GM19324 (cell line): ENCODE measurements at regions not wholly inside any gene's neighbourhood (a gene's known extent, or its start where the extent isn't known, plus 50 kb on each side); places are given as distances from the start of the nearest gene placed in this dataset.

Source experiments
- ATAC-seq: cut with Tn5 transposase; IDR thresholded peaks from one replicate; pipeline ENCODE4 v1.9.1; 2021; ENCODE audit warnings: mild to moderate bottlenecking, moderate library complexity; ENCODE audit not compliant: unreplicated experiment, low FRiP score

DNA sequence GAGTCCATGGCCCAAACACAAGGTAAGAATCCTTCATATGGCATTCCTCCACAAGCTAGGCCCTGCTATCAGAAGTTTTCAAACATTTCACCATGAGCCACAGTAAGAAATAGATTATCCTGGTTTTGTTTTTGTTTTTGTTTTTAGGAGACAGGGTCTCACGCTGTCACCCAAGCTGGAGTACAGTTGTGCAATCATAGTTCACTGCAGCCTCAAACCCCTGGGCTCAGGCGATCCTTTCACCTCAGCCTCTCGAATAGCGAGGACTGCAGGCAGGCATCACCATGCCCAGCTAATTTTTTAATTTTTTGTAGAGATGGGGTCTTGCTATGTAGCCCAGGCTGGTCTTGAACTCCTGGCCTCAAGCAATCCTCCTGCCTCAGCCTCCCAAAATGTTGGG lies 218.8 kb downstream of the TOMM20 start:
- ATAC-seq, result no peak

DNA sequence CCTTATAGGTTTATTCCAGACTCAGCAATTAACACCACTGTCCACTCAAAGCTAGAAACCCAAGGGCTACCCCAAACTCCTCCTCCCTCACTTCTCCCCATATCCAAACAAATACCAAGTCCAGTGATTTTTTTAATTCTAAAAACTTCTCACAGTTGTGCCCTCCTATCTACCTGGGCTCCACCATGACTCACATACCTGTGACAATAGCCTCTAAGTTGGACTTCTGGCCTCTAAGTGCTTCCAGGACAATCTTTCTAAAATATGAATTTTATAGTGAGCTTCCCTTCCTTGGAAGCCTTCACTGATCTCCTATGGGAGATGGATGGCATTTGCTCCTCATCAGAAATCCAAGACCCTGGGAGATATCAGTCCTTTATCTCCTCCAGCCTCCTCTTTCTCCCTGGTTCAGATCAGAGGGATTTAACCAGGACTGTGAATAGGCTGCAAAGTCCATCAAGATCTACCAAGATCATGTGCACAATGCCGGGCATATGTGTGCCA lies 219.3 kb downstream of the TOMM20 start:
- no peak for ATAC-seq

DNA sequence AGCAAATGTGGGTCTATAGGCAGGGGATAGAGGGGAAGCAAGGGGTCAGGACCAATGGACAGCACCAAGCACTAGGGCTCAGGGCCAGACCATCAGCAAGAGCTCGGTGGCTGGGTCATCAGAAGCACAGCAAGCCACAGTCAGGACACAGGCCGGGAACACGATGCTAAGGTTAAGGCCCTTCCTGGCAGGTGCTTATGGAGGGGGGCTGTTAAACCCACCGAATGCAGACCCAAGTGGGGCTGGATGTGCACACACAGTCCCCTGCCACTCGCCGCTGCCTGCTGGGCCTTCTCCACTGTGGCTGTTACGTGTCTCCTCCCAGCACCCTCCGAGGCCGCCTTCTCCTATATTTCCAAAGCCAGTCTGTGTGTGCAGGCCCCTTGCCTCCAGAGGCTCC lies 220.1 kb downstream of the TOMM20 start:
- no peak for ATAC-seq

DNA sequence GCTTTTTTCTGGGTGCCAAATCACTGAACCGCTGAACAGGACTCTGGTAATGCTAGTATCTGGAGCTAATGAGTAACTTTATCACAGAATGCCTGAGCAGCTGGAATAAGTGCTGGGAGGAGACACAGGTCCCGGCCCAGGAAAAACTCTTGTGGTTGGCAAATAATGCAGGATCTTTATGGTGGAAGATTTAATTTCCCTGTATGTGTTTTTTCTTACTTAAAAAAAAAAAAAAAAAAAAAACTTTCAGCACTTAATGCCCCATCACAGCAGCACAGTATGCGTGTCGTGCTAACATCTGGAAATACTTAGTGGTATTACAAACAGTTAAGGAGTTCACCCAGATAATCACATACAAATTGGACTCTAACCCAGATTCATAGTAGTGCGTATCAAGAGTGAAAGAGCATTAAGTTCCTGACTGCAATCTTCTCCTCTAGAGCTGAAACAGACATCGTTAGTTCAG lies 220.7 kb downstream of the TOMM20 start:
- no peak for ATAC-seq

DNA sequence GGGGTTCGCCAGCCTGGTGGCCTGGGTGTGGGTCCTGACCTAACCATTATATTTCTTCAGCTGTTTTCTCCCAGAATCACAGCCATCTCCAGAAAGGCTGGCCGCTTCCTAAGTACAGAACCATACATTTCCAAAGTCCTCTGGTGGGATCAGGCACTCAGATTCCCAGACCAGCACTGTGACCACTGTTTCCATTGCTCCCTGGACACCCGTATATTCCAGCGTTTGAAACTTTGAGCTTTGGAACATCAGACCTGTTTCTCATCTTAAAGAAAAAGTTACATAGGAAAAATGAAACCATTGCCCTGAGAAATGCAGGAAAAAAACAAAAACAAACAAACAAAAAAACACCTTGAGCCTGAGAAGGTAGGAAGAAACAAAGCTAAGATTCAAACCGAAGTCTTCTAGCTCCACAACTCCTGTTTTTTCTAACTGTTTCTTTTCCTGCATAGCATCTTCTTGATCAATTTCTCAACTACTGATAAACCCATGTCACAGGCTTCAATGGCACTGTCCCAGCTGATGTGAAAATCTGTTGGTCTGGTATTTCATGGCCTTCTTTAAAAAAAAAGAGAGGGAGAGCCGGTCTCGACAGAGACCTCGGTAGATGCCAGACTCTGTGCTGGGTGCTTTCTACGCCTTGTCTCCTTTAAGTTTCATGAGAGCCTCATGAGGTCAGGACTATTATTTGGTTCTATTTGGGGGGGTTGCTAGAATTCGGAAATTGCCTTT lies 221.3 kb downstream of the TOMM20 start:
- no peak for ATAC-seq

DNA sequence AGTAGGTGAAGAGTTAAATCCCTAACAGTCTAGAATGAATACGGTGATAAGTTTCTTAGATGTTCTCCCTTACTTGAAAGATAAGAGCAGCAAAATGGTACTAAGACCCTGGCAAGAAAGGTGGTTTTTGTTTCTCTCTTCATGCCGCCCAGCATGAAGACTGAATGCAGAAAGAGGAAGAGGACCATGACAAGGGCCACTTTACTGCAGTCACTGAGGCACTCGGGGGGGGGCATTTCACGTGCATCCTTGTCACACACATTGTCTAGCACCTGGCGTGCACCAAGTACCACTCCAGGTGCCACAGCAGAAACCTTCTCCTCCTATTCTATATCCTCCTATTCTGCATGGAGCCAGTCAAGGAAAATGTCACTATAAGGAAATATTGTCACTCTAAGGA lies 222.0 kb downstream of the TOMM20 start:
- no peak for ATAC-seq

DNA sequence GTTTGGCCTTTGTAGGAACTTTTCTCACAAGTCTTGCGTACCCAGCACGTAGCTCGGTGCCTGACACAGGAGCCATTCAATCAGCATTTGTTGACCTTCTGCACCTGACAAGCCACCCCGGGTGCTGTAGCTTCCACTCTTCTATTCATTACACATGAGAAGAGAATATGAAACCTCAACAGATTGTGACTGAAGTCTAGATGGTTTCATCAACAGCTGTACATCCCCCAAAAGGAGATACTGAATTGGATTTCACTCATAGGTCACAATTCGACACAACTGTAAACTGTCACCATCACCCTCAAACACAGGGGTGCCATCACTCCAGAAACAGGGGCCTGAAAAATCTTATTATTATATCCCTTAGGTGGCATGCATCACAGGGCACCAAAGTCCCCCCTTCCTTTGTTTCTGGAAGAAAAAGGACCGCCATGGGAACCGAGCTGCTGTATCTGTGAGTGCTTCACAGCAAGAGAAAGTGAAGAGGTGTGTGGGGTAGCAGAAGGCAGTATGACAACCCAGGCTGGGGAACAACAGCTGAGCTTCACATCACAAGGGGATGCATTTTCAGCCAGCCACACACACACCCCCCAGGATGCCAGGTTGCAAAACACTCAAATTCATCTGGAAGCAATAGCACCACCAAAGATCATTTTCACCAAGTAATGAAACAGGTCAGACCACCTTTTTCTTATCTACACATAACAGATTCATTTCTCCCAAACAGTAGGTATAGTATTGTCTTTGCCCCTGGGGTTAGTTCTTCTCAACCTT lies 225.7 kb downstream of the TOMM20 start:
- no peak for ATAC-seq

DNA sequence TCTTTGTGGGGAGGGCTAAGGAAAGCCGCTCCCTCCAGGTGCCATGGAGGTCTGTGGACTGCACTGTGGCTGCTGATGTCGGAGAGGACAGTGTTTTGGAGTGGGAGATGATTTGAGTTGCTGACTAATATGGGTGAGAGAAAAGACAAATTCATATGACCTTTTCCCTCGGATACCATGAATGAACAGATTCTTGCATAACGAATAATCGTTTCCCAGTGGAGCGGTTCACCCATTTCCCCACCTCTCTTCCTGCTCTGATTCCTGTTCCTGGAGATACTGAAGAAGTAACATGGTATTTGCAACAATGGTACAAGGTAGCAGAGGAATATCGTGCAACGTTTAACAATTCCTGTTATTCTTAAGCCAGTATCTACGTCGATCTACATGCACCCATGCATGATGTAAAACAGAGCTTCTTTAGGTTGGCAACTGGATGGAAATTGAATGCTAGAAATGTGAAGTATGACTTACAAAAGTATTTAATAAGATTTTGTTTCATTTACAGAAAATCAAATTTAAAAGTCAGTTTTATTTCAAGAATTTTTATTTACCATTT lies 227.1 kb downstream of the TOMM20 start:
- no peak for ATAC-seq

DNA sequence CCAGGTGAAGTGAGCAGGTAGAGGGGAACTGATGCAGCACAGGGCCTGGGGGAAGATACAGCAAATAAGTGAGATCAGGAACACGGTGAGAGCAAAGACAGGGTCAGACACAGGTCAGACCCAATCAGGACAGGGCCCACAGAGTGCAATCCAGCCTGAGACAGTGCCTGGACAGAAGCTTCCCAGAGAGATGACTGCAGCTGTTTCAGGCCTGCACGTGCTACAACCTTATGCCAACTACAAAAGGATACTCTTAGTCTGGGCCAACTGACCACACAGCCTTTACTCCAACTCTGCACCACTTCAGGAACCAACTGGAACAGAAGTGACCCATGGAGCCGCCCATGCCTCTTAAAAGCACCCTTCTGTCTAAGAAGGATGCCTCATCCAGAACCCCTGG lies 228.0 kb downstream of the TOMM20 start:
- ATAC-seq, result no peak

DNA sequence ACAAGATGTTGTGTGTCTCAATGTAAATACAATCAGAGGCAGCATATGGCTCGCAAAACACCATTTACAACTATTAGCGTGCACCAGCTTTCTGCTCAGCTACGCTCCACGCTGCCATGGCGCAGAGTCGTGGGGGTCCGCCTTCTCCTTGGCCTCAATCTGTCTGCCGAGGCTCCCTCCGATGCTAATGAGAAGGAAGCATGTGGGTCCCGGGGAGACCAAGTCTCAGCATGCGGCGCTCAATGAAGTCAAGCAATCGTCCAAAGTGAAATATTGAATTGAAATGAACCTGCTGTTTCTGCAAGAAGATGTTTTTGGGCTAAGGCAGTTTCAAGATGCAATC lies 228.9 kb downstream of the TOMM20 start:
- no peak for ATAC-seq

DNA sequence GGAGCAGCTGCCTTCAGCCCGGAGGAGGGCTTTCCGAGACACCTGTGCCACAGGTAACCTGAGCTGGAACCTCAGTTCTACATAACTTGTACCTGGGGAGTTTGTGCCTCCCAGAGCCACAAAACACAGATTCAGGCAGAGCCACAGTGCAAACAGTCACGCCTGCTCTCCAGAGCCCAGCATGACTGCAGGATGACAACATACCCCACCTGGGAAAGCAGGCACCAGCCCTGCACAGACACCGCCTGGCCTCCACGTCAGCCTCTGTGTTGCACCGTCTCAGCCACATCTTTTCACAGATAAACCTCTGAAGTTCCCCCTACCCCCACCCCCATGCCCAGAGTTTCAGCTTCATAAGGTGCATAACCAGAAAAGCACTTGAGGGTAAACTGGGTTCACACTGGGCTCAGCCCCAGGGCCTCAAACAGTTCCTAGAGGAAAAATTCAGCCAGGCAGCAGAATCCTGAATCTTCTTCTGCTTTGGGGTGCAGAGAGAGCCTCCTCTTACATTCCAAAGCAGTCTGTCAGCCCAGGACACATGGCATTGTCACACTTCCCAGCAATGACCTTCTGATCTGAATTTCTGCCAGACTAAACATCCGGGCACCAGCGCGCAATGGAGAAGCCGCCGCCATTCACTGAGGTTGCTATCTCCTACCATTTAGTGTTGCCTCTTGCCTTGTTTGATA lies 229.5 kb downstream of the TOMM20 start:
- no peak for ATAC-seq

DNA sequence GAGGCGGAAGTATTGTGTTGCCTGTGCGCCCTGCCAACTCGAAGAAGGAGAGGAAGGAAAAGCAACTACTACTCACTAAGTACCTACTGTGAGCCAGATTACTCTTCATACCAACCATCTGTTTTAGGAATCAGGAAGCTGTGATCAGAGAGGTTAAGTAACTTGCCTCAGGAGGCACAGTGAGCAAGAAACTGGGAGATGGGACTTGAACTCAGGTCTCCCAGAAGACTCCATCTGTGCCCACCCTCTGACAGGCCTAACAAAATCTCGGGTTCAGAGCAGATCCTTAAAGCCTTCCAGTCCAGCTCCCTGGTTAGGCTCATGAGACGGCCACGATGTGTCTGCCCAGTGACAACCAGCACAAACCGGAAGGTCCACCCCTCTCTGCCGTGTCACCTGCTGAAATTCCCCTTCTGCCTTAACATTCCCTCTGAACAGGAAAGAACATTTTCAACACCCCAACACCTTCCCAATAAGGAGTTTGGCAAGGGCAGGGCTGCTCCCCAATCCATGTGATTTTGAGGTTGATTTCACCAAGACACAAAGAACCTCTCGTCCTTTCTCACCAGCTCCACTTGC lies 230.1 kb downstream of the TOMM20 start:
- no peak for ATAC-seq

DNA sequence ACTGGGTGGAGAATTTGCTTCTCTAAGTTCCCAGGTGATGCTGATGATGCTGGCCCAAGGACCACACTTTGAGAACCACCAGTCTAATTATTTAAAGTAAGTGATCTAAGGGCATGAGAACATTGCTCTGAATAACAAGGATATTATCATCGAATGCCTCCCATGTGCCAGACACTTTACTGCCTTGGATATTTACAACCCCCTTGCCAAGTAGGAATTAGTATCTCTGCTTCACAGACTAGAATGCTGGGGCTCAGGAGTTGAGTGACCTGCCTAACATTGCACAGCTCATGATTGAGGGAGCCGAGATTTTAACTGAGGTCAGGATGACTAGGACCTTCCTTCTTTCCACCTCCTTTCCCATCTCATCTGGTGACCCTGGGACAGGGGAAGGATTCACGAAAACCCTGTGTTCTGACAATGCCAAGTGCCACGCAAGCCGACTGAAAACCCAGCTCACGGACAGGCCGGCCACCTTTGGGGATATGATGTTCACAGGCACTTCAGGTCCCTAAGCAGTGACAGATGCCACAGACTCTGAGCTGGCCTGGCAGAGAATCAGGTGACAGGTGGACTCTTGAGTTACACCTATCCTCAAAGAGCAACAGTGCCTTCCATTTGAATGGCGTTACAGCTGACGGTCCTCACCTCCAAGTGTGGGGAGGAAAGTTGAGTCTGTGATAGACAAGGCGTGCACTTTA lies 230.7 kb downstream of the TOMM20 start:
- no peak for ATAC-seq

DNA sequence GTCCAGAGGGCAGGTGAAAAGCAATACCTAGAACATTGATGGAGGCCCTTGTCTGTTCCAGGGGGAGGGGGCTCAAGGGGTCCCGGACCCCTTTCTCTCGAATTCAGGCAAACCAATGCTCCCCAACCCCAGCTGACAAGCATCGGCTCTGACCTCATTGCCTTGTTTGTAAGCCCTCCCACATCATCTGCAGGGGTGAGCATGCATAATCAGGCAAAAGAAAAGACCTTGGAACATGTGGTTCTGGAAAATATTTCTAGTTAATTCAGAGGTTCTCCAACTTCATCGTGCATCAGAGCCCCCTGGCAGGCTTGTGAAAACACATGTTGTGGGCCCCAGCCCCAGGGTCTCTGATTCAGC lies 231.3 kb downstream of the TOMM20 start:
- no peak for ATAC-seq

DNA sequence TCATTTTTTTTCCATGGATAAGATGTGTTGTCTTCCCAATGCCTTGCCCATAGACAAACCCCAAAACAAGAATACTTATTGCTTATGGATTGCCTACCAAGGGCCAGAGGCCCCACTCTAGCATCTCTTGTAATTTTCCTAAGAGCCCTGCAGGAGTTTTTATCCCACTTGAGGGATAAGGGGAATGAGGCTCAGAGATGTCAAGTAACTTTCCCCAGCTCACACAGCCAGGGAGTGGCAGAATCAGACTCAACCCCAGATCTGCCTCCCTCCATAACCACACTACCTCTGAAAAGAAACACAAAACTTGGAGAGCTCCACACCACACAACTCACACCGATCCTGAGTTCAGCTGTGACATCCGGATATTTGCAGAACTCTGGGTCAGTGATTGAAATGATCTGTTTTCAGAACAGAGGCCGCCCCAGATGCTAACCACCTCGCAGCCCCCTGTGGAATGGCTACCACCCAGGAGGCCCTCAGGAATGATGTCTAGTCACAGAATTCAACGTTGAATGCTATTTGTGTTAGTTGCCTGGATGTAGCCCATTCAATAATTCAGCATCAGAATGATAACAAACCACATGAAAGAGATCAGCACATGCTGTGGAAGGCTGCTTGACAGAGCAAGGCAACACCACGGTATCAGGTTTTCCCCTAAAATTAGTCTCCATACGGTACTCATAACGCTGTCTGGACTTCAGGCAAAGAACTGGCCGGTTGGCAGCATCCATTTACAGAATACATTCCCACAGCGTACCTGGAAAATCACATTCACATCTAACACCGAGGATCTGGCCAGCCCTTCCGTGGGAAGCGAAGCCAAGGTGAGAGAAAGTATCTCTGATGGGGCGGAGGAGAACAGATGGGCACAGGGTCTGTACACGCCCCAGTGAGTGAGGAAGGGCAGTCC lies 231.9 kb downstream of the TOMM20 start:
- ATAC-seq, result no peak

DNA sequence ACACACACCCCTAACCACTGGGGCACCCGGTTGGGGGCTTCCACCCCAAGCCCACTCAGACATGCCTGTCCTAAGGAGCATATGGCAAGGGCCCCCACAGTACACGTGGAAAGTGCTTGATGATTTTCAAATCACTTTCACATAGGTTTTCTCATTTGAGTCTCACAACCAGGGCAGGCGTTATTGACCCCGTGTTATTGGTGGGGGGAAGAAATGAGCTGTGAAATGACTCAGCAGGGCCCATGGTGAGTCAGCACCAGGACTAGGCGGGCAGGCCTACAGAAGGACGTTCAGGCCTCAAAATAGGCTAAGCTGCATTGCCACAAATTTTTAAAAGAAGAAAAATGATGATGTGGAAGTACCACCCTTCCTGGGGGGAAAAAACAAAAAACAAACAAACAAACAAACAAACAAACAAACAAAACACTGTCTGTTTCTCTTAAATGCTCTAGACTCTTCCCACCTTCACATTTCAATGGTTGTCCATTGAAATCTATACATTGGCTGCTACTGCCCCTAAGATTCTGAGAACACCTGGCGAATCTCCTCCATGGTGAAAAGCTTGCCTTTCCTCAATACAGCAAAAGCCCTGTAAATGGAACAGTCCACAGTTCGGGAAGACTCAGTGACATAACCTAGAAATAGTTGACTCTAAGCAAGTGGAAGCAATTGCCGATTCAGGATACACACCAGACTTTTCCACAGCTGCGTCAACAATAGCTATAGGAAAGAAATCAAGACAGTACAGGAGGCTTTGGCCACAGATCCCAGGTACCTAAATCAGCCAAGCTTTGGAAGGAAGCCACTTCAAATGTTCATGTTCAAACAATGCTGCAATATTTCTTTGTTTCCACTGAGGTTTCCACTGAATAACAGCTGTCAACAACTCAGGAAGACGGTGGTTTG lies 234.7 kb downstream of the TOMM20 start:
- ATAC-seq, result no peak

DNA sequence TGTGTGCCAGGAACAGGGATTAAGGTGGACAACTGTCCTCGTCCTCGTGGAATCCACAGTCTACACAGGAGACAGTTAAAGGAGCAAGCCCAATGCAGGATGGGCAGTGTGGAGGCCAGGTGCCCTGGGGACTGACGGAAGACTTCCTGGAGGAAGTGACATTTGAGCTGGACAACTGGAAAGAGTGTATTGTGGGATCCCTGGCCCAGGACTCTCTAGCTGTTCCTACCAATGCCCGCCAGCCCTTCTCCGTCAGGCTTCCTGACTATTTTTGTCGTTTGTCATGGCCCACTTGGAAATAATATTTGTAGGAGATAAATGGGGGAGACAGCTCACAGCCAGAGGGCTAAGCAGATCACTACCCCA lies 235.3 kb downstream of the TOMM20 start:
- no peak for ATAC-seq

DNA sequence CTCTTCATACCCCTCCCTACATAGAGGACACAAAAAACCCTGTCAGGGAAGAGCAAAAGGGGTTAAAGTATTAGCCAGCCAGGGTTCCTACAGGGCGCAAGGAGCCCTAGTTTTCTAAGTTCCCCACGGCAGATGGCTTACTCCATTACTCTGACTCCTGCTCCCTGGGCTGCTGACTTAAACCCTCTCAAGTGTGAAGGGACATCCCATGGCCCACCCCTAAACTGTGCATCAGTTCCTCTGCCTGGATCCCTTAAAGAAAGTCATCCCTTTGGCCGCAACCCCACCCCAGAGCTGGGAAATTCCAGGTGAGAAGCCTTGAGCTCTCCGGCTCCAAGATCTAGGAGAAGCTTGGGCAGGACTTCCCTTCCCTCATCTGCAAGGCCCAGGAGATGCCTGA lies 236.0 kb downstream of the TOMM20 start:
- ATAC-seq, result no peak
